ENCODE measurements at regions not wholly inside any gene's neighbourhood (a gene's known extent, or its start where the extent isn't known, plus 50 kb on each side); places are given as distances from the start of the nearest gene placed in this dataset.

DNA sequence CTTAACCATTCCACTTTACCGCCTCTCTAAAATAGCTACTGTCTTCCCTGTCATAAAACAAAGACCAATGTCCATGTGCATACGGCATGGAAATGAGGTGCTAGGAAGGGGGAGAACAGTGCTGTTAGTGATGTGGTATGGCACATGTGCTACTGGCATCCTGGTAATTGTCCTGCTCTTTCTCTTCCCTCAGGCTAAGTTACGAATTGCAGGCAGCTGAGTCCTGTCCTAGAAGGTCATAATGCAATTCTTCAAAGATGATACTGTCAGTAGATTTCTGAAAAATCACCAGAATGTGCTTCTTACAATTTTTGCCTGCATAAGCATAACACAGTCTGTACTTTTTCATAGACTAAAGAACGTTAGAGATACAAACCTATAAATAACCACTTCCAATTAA is 216.8 kb downstream of the RSL24D1 start:
- H3K4me3 ChIP-seq (replicated peaks; ENCODE audit: insufficient read depth, low read length) = no peak overlapping the region
- H3K27me3 ChIP-seq (ENCODE audit: insufficient read depth, poor library complexity, severe bottlenecking) = no peaks in the 10 kb centered on the region
- TF ChIP-seq POLR2AphosphoS5 (IDR thresholded peaks at IDR 0.05; ENCODE audit: low read depth) = no peak
- no peak for TF ChIP-seq GABPA (IDR thresholded peaks at IDR 0.05; ENCODE audit: low read depth)
- TF ChIP-seq, protein P1, sequence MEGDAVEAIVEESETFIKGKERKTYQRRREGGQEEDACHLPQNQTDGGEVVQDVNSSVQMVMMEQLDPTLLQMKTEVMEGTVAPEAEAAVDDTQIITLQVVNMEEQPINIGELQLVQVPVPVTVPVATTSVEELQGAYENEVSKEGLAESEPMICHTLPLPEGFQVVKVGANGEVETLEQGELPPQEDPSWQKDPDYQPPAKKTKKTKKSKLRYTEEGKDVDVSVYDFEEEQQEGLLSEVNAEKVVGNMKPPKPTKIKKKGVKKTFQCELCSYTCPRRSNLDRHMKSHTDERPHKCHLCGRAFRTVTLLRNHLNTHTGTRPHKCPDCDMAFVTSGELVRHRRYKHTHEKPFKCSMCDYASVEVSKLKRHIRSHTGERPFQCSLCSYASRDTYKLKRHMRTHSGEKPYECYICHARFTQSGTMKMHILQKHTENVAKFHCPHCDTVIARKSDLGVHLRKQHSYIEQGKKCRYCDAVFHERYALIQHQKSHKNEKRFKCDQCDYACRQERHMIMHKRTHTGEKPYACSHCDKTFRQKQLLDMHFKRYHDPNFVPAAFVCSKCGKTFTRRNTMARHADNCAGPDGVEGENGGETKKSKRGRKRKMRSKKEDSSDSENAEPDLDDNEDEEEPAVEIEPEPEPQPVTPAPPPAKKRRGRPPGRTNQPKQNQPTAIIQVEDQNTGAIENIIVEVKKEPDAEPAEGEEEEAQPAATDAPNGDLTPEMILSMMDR (IDR thresholded peaks at IDR 0.05; ENCODE audit: insufficient read depth, low read length) = no peak
- no peak for TF ChIP-seq SPI1 (IDR thresholded peaks at IDR 0.05; ENCODE audit: borderline replicate concordance, low read depth)
- TF ChIP-seq REST (IDR thresholded peaks at IDR 0.05; ENCODE audit: insufficient replicate concordance, low read depth) = no peak
- no peak overlapping the region for H3K27ac ChIP-seq (replicated peaks)
- DNase-seq (ENCODE audit: low read depth in 1 of 2, low spot score in 1 of 2) = no peak

DNA sequence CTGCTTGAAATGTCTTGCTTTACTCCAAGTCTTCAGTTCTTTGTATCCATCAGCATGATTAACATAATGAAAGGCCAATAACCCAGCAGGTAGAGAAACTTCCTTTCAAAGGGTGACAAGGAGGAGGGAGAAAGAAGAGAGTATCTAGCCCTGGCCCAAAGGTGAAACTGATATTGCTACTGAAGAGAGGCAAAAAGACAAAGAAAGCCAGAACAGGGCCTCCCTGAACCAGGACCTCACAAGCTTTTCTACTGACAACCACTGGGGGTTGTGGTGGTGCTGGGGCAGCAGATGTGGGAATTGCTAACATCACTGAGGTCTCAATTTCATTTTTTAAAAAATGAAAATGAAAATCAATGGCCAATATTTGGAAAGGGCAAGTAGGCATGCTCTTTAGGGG is 234.1 kb downstream of the RSL24D1 start:
- Histone ChIP-seq H3K27me3 (ENCODE audit: insufficient read depth, poor library complexity, severe bottlenecking) (no peaks in the 10 kb centered on the region), H3K4me3 (replicated peaks; ENCODE audit: insufficient read depth, low read length) (no peak overlapping the region), H3K27ac (replicated peaks) (no peak overlapping the region)
- TF ChIP-seq GABPA (IDR thresholded peaks at IDR 0.05; ENCODE audit: low read depth) (no peak), REST (IDR thresholded peaks at IDR 0.05; ENCODE audit: insufficient replicate concordance, low read depth) (no peak), POLR2AphosphoS5 (IDR thresholded peaks at IDR 0.05; ENCODE audit: low read depth) (no peak), SPI1 (IDR thresholded peaks at IDR 0.05; ENCODE audit: borderline replicate concordance, low read depth) (no peak)
- TF ChIP-seq, protein P1 (IDR thresholded peaks at IDR 0.05; ENCODE audit: insufficient read depth, low read length) = no peak
- DNase-seq (ENCODE audit: low read depth in 1 of 2, low spot score in 1 of 2) = no peak

DNA sequence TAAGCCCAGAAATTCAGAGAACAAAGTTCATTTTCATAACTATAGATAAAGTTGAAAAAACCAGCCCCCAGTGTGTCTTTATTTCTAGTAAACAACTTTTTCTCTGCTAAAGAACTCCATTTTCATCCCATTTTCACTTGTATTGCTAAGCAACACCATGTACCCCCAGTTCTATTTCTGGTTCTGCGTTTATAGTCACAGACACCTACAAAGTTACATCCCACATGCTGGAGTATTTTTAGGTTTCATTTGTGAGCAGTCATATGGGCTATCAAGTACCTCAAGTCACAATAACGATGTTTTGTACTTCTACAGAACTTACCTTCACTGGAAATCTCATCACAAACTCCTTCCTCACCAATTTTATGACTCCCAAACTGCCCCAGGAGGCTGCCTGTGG is 236.5 kb downstream of the RSL24D1 start:
- Histone ChIP-seq H3K27ac (replicated peaks) (no peak overlapping the region), H3K27me3 (ENCODE audit: insufficient read depth, poor library complexity, severe bottlenecking) (no peaks in the 10 kb centered on the region), H3K4me3 (replicated peaks; ENCODE audit: insufficient read depth, low read length) (no peak overlapping the region)
- no peak for DNase-seq (ENCODE audit: low read depth in 1 of 2, low spot score in 1 of 2)
- TF ChIP-seq SPI1 (IDR thresholded peaks at IDR 0.05; ENCODE audit: borderline replicate concordance, low read depth) (no peak), REST (IDR thresholded peaks at IDR 0.05; ENCODE audit: insufficient replicate concordance, low read depth) (no peak), GABPA (IDR thresholded peaks at IDR 0.05; ENCODE audit: low read depth) (no peak), POLR2AphosphoS5 (IDR thresholded peaks at IDR 0.05; ENCODE audit: low read depth) (no peak)
- TF ChIP-seq, protein P1 (IDR thresholded peaks at IDR 0.05; ENCODE audit: insufficient read depth, low read length) = no peak

All from HL-60 (cell line).